Progenitor cell of endocrine pancreas (in vitro differentiated cells): ENCODE measurements at regions not wholly inside any gene's neighbourhood (a gene's known extent, or its start where the extent isn't known, plus 50 kb on each side); places are given as distances from the start of the nearest gene placed in this dataset.

Experiments
- DNase-seq: peaks from one replicate; pipeline ENCODE4 v3.0.0; 2021; ENCODE audit warnings: low spot score; ENCODE audit not compliant: unreplicated experiment
- H3K27ac Mint-ChIP-seq: 2 replicates; pipeline ENCODE4 v1.8.0; 2021; ENCODE audit warnings: mild to moderate bottlenecking, moderate library complexity, mixed read lengths
- H3K27me3 Mint-ChIP-seq: 2 replicates; pipeline ENCODE4 v1.8.0; 2021; ENCODE audit warnings: mixed read lengths
- H3K36me3 Mint-ChIP-seq: 2 replicates; pipeline ENCODE4 v1.8.0; 2022; ENCODE audit warnings: mixed read lengths; ENCODE audit not compliant: insufficient read depth
- H3K4me1 Mint-ChIP-seq: 2 replicates; pipeline ENCODE4 v1.8.0; 2021; ENCODE audit warnings: low read depth, mixed read lengths
- H3K4me3 Mint-ChIP-seq: 2 replicates; pipeline ENCODE4 v1.8.0; 2021; ENCODE audit warnings: low read depth, mild to moderate bottlenecking, moderate library complexity, mixed read lengths
- H3K9me3 Mint-ChIP-seq: 2 replicates; pipeline ENCODE4 v1.8.0; 2021; ENCODE audit warnings: low read depth, mixed read lengths
- CTCF ChIP-seq: fragments of 200-600 bp; sonication (generic); IDR thresholded peaks from one replicate; pipeline ENCODE4 v1.5.0; 2021; ENCODE audit warnings: antibody characterized with exemption, mild to moderate bottlenecking; ENCODE audit not compliant: unreplicated experiment

- Mint-ChIP-seq H3K27ac (no peak overlapping the region), H3K36me3 (no peaks in the 10 kb centered on the region), H3K27me3 (peaks cover 38% of the 10 kb centered on the region), H3K4me3 (no peak overlapping the region), H3K4me1 (no peaks in the 10 kb centered on the region), H3K9me3 (no peaks in the 10 kb centered on the region)
- no peak for DNase-seq
- TF ChIP-seq CTCF = no peak
Measured at GRCh38 chr20:60990643-60991042, 261.4 kb upstream of the CDH4 start.

GRCh38 chr20:60993433-60994044 is 258.5 kb upstream of the CDH4 start:
- TF ChIP-seq CTCF = peak; percentile 44
- no peak overlapping the region for H3K27ac Mint-ChIP-seq
- H3K4me1 Mint-ChIP-seq = no peaks in the 10 kb centered on the region
- H3K9me3 Mint-ChIP-seq = no peaks in the 10 kb centered on the region
- H3K36me3 Mint-ChIP-seq = no peaks in the 10 kb centered on the region
- H3K27me3 Mint-ChIP-seq = peaks cover 40% of the 10 kb centered on the region
- no peak overlapping the region for H3K4me3 Mint-ChIP-seq
- no peak for DNase-seq

GRCh38 chr20:60999250-60999649 is 252.8 kb upstream of the CDH4 start:
- no peak for DNase-seq
- TF ChIP-seq CTCF = no peak
- Mint-ChIP-seq H3K27ac (no peak overlapping the region), H3K36me3 (no peaks in the 10 kb centered on the region), H3K4me3 (no peak overlapping the region), H3K9me3 (no peaks in the 10 kb centered on the region), H3K27me3 (peaks cover 58% of the 10 kb centered on the region), H3K4me1 (no peaks in the 10 kb centered on the region)

GRCh38 chr20:61002090-61002489 is 250.0 kb upstream of the CDH4 start:
- no peak for TF ChIP-seq CTCF
- Mint-ChIP-seq H3K9me3 (no peaks in the 10 kb centered on the region), H3K36me3 (no peaks in the 10 kb centered on the region), H3K27me3 (peaks cover 65% of the 10 kb centered on the region), H3K27ac (no peak overlapping the region), H3K4me3 (no peak overlapping the region), H3K4me1 (no peaks in the 10 kb centered on the region)
- DNase-seq = no peak

GRCh38 chr20:61014491-61014890 is 237.6 kb upstream of the CDH4 start:
- H3K27ac Mint-ChIP-seq = no peak overlapping the region
- DNase-seq = no peak
- peaks cover 4% of the 10 kb centered on the region for H3K9me3 Mint-ChIP-seq
- no peak for TF ChIP-seq CTCF
- no peaks in the 10 kb centered on the region for H3K4me1 Mint-ChIP-seq
- no peak overlapping the region for H3K4me3 Mint-ChIP-seq
- no peaks in the 10 kb centered on the region for H3K36me3 Mint-ChIP-seq
- H3K27me3 Mint-ChIP-seq = peaks cover 63% of the 10 kb centered on the region
